Endothelial cell of umbilical vein (primary cell): ENCODE measurements at regions not wholly inside any gene's neighbourhood (a gene's known extent, or its start where the extent isn't known, plus 50 kb on each side); places are given as distances from the start of the nearest gene placed in this dataset.

Source experiments
- EZH2 ChIP-seq: IDR thresholded peaks from 2 replicates; pipeline ENCODE4 v1.6.1; 2012; ENCODE audit warnings: borderline replicate concordance, low read depth, mild to moderate bottlenecking, moderate library complexity, low read length, inconsistent platforms; ENCODE audit not compliant: severe bottlenecking
- POLR2AphosphoS5 ChIP-seq: IDR thresholded peaks from 2 replicates; pipeline ENCODE4 v1.6.1; 2012; ENCODE audit warnings: low read depth, mild to moderate bottlenecking, control low read depth, low read length, moderate library complexity; ENCODE audit not compliant: insufficient read depth

DNA sequence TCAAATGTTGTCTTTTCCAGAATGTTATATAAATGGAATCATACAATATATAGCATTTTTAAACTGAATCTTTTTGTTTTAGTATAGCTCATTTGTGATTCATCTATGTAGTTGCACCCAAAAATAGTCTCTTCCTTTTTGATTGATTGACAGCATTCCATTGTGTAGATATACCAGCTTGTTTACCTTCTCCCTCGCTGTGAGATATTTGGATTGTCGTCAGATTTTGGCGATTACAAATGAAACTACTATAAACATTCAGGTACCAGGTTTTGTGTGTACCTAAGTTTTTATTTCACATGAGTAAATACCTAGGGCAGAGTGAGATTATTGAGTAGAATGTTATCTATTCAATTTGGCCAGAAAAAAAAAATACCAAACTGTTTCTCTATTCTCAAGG is 584.7 kb upstream of the SORCS1 start:
- TF ChIP-seq EZH2, result no peak
- no peak for TF ChIP-seq POLR2AphosphoS5
